BJ (cell line): ENCODE measurements at regions not wholly inside any gene's neighbourhood (a gene's known extent, or its start where the extent isn't known, plus 50 kb on each side); places are given as distances from the start of the nearest gene placed in this dataset.

Source experiments
- CTCF ChIA-PET: fragments of 350-600 bp; formaldehyde crosslinking; extraction: SDS; loops from one replicate; lab custom pipeline; 2021; ENCODE audit warnings: antibody characterized with exemption, inconsistent platforms; lab: Yijun Ruan, JAX
- POLR2A ChIA-PET: fragments of 300-600 bp; sonication (Branson Sonifier 250); formaldehyde crosslinking; extraction: SDS; loops from one replicate; lab custom pipeline; 2021; ENCODE audit warnings: antibody characterized with exemption; lab: Charles Lee
- DNase-seq: peaks from one replicate; pipeline ENCODE4 v3.0.0-alpha.2; 2011; ENCODE audit warnings: low read depth
- H3K27me3 ChIP-seq: 2 replicates; pipeline ENCODE4 v1.6.0; 2011; ENCODE audit warnings: low read length; ENCODE audit not compliant: control insufficient read depth, insufficient read depth
- H3K36me3 ChIP-seq: 2 replicates; pipeline ENCODE4 v1.5.1; 2011; ENCODE audit warnings: low read length; ENCODE audit not compliant: control insufficient read depth, insufficient read depth
- H3K4me3 ChIP-seq: 2 replicates; pipeline ENCODE4 v1.5.1; 2011; ENCODE audit warnings: low read depth, mild to moderate bottlenecking, control low read depth, low read length
- CTCF ChIP-seq: IDR thresholded peaks from 2 replicates; pipeline ENCODE4 v1.5.1; 2011; ENCODE audit warnings: low read depth, mild to moderate bottlenecking, control low read depth, inconsistent platforms, low read length, moderate library complexity; ENCODE audit not compliant: insufficient read depth

- no peak overlapping the region for H3K4me3 ChIP-seq
- DNase-seq = no peak
- no peaks in the 10 kb centered on the region for H3K36me3 ChIP-seq
- CTCF ChIA-PET = interaction anchor here (0.6 kb wide), 1 partner anchor 249 kb away, joined by 4 read pairs; no protein-coding TSS in a partner anchor
- H3K27me3 ChIP-seq = no peaks in the 10 kb centered on the region
- no peak for TF ChIP-seq CTCF
- POLR2A ChIA-PET = no interaction called here
Measured at GRCh38 chr6:164336455-164336854, 921.9 kb downstream of the QKI start.

- Histone ChIP-seq H3K27me3 (no peaks in the 10 kb centered on the region), H3K4me3 (no peak overlapping the region), H3K36me3 (no peaks in the 10 kb centered on the region)
- CTCF ChIA-PET = no interaction called here
- no peak for DNase-seq
- no peak for TF ChIP-seq CTCF
- POLR2A ChIA-PET = no interaction called here
Measured at GRCh38 chr6:164331026-164331425, 916.5 kb downstream of the QKI start.

- no peaks in the 10 kb centered on the region for H3K36me3 ChIP-seq
- ChIA-PET POLR2A (no interaction called here), CTCF (no interaction called here)
- H3K27me3 ChIP-seq = no peaks in the 10 kb centered on the region
- no peak overlapping the region for H3K4me3 ChIP-seq
- TF ChIP-seq CTCF = no peak
- no peak for DNase-seq
Measured at GRCh38 chr6:164325168-164325567, 910.6 kb downstream of the QKI start.

GRCh38 chr6:164322533-164322932 lies 908.0 kb downstream of the QKI start:
- CTCF ChIA-PET = no interaction called here

GRCh38 chr6:164321297-164321696 lies 906.8 kb downstream of the QKI start:
- ChIA-PET CTCF (no interaction called here), POLR2A (no interaction called here)
- Histone ChIP-seq H3K36me3 (no peaks in the 10 kb centered on the region), H3K4me3 (no peak overlapping the region), H3K27me3 (no peaks in the 10 kb centered on the region)
- DNase-seq = no peak
- TF ChIP-seq CTCF = no peak

More at GRCh38 chr6:164322533-164322932, 908.0 kb downstream of the QKI start:
- POLR2A ChIA-PET = no interaction called here
- H3K4me3 ChIP-seq = no peak overlapping the region
- no peaks in the 10 kb centered on the region for H3K27me3 ChIP-seq
- DNase-seq = no peak
- no peaks in the 10 kb centered on the region for H3K36me3 ChIP-seq
- no peak for TF ChIP-seq CTCF
